ENCODE measurements at regions not wholly inside any gene's neighbourhood (a gene's known extent, or its start where the extent isn't known, plus 50 kb on each side); places are given as distances from the start of the nearest gene placed in this dataset.

DNA sequence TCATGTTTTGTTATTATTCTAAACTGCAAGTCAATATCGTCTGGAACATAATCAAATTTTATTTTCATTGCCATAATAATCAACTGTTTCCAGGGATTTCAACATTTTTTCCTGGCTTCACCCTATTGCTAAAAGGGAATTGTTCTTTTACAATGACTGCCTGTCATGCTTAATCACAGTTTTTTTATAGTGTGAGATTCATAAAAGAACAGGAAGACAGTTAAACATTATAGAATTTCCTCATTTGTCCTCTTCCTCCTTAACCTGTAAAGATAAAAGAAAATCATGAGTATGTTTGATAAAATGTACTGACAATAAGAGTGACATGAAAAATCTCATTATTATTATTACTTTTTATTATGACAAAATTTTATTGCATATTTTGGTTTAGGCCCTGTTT is 73.3 kb upstream of the CENPW start:
- TF ChIP-seq MAZ (CRISPR knock-in tag; conservative IDR thresholded peaks at IDR 0.05 in 1 of 2, IDR thresholded peaks at IDR 0.05 in 1 of 2) (no peak), JUNB (CRISPR knock-in tag; conservative IDR thresholded peaks at IDR 0.05) (no peak), RB1 (IDR thresholded peaks at IDR 0.05; ENCODE audit: low read depth) (no peak), GABPB1 (CRISPR knock-in tag; IDR thresholded peaks at IDR 0.05) (no peak), KLF6 (CRISPR knock-in tag; IDR thresholded peaks at IDR 0.05; ENCODE audit: borderline replicate concordance) (no peak), TEAD4 (IDR thresholded peaks at IDR 0.05; ENCODE audit: low read length) (no peak), TEAD4 (CRISPR knock-in tag; IDR thresholded peaks at IDR 0.05; ENCODE audit: borderline replicate concordance) (no peak)
- TF ChIP-seq, protein P1, sequence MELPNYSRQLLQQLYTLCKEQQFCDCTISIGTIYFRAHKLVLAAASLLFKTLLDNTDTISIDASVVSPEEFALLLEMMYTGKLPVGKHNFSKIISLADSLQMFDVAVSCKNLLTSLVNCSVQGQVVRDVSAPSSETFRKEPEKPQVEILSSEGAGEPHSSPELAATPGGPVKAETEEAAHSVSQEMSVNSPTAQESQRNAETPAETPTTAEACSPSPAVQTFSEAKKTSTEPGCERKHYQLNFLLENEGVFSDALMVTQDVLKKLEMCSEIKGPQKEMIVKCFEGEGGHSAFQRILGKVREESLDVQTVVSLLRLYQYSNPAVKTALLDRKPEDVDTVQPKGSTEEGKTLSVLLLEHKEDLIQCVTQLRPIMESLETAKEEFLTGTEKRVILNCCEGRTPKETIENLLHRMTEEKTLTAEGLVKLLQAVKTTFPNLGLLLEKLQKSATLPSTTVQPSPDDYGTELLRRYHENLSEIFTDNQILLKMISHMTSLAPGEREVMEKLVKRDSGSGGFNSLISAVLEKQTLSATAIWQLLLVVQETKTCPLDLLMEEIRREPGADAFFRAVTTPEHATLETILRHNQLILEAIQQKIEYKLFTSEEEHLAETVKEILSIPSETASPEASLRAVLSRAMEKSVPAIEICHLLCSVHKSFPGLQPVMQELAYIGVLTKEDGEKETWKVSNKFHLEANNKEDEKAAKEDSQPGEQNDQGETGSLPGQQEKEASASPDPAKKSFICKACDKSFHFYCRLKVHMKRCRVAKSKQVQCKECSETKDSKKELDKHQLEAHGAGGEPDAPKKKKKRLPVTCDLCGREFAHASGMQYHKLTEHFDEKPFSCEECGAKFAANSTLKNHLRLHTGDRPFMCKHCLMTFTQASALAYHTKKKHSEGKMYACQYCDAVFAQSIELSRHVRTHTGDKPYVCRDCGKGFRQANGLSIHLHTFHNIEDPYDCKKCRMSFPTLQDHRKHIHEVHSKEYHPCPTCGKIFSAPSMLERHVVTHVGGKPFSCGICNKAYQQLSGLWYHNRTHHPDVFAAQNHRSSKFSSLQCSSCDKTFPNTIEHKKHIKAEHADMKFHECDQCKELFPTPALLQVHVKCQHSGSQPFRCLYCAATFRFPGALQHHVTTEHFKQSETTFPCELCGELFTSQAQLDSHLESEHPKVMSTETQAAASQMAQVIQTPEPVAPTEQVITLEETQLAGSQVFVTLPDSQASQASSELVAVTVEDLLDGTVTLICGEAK (IDR thresholded peaks at IDR 0.05) = no peak
- TF ChIP-seq, protein P1 (CRISPR knock-in tag; IDR thresholded peaks at IDR 0.05) = no peak
- TF ChIP-seq, protein P2, sequence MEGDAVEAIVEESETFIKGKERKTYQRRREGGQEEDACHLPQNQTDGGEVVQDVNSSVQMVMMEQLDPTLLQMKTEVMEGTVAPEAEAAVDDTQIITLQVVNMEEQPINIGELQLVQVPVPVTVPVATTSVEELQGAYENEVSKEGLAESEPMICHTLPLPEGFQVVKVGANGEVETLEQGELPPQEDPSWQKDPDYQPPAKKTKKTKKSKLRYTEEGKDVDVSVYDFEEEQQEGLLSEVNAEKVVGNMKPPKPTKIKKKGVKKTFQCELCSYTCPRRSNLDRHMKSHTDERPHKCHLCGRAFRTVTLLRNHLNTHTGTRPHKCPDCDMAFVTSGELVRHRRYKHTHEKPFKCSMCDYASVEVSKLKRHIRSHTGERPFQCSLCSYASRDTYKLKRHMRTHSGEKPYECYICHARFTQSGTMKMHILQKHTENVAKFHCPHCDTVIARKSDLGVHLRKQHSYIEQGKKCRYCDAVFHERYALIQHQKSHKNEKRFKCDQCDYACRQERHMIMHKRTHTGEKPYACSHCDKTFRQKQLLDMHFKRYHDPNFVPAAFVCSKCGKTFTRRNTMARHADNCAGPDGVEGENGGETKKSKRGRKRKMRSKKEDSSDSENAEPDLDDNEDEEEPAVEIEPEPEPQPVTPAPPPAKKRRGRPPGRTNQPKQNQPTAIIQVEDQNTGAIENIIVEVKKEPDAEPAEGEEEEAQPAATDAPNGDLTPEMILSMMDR (IDR thresholded peaks at IDR 0.05 in 2 of 3, conservative IDR thresholded peaks at IDR 0.05 in 1 of 3; ENCODE audit: insufficient read depth in 2 of 3, low read depth in 1 of 3, low read length in 3 of 3) = no peak
